ENCODE measurements at regions not wholly inside any gene's neighbourhood (a gene's known extent, or its start where the extent isn't known, plus 50 kb on each side); places are given as distances from the start of the nearest gene placed in this dataset.

GRCh38 chr14:22438742-22439141 lies 150.3 kb downstream of the DAD1 start:
- Mint-ChIP-seq H3K4me3 (no peak overlapping the region), H3K27me3 (no peaks in the 10 kb centered on the region), H3K36me3 (no peaks in the 10 kb centered on the region), H3K4me1 (no peaks in the 10 kb centered on the region), H3K9me3 (ENCODE audit: low read depth) (no peaks in the 10 kb centered on the region), H3K27ac (no peak overlapping the region)
- DNase-seq: no peak
- CTCF ChIA-PET: no interaction called here
- ATAC-seq: no peak

GRCh38 chr14:22434901-22435550 lies 154.0 kb downstream of the DAD1 start:
- H3K36me3 Mint-ChIP-seq: no peaks in the 10 kb centered on the region
- no peak overlapping the region for H3K4me3 Mint-ChIP-seq
- ATAC-seq (no peak), DNase-seq (no peak)
- no peak overlapping the region for H3K27ac Mint-ChIP-seq
- CTCF ChIA-PET: no interaction called here
- H3K9me3 Mint-ChIP-seq (ENCODE audit: low read depth): no peaks in the 10 kb centered on the region
- H3K27me3 Mint-ChIP-seq: no peaks in the 10 kb centered on the region
- no peaks in the 10 kb centered on the region for H3K4me1 Mint-ChIP-seq

GRCh38 chr14:22434030-22434429 lies 155.0 kb downstream of the DAD1 start:
- ATAC-seq (no peak), DNase-seq (no peak)
- CTCF ChIA-PET: no interaction called here
- H3K9me3 Mint-ChIP-seq (ENCODE audit: low read depth): no peaks in the 10 kb centered on the region
- H3K4me3 Mint-ChIP-seq: no peak overlapping the region
- H3K36me3 Mint-ChIP-seq: no peaks in the 10 kb centered on the region
- no peaks in the 10 kb centered on the region for H3K27me3 Mint-ChIP-seq
- H3K27ac Mint-ChIP-seq: no peak overlapping the region
- no peaks in the 10 kb centered on the region for H3K4me1 Mint-ChIP-seq

- no peaks in the 10 kb centered on the region for H3K4me1 Mint-ChIP-seq
- no peaks in the 10 kb centered on the region for H3K9me3 Mint-ChIP-seq (ENCODE audit: low read depth)
- CTCF ChIA-PET: no interaction called here
- no peaks in the 10 kb centered on the region for H3K27me3 Mint-ChIP-seq
- no peaks in the 10 kb centered on the region for H3K36me3 Mint-ChIP-seq
- ATAC-seq (no peak), DNase-seq (no peak)
- H3K27ac Mint-ChIP-seq: no peak overlapping the region
- H3K4me3 Mint-ChIP-seq: no peak overlapping the region
Observed at GRCh38 chr14:22433069-22433468, 156.0 kb downstream of the DAD1 start.

GRCh38 chr14:22432348-22432976 lies 156.6 kb downstream of the DAD1 start:
- no peaks in the 10 kb centered on the region for H3K36me3 Mint-ChIP-seq
- H3K4me3 Mint-ChIP-seq: no peak overlapping the region
- H3K9me3 Mint-ChIP-seq (ENCODE audit: low read depth): no peaks in the 10 kb centered on the region
- H3K27me3 Mint-ChIP-seq: no peaks in the 10 kb centered on the region
- H3K27ac Mint-ChIP-seq: no peak overlapping the region
- CTCF ChIA-PET: no interaction called here
- ATAC-seq: no peak
- H3K4me1 Mint-ChIP-seq: no peaks in the 10 kb centered on the region
- DNase-seq: no peak

GRCh38 chr14:22429546-22430294 lies 159.3 kb downstream of the DAD1 start:
- no peak for DNase-seq
- ATAC-seq: no peak
- H3K4me3 Mint-ChIP-seq: no peak overlapping the region
- H3K27me3 Mint-ChIP-seq: no peaks in the 10 kb centered on the region
- H3K27ac Mint-ChIP-seq: no peak overlapping the region
- CTCF ChIA-PET: no interaction called here
- no peaks in the 10 kb centered on the region for H3K9me3 Mint-ChIP-seq (ENCODE audit: low read depth)
- no peaks in the 10 kb centered on the region for H3K36me3 Mint-ChIP-seq
- H3K4me1 Mint-ChIP-seq: no peaks in the 10 kb centered on the region

GRCh38 chr14:22428700-22429291 lies 160.2 kb downstream of the DAD1 start:
- H3K27me3 Mint-ChIP-seq: no peaks in the 10 kb centered on the region
- H3K36me3 Mint-ChIP-seq: no peaks in the 10 kb centered on the region
- no peak overlapping the region for H3K27ac Mint-ChIP-seq
- H3K4me3 Mint-ChIP-seq: no peak overlapping the region
- ATAC-seq: no peak
- no peaks in the 10 kb centered on the region for H3K4me1 Mint-ChIP-seq
- no peaks in the 10 kb centered on the region for H3K9me3 Mint-ChIP-seq (ENCODE audit: low read depth)
- no peak for DNase-seq
- CTCF ChIA-PET: no interaction called here

- no peaks in the 10 kb centered on the region for H3K27me3 Mint-ChIP-seq
- CTCF ChIA-PET: no interaction called here
- no peaks in the 10 kb centered on the region for H3K9me3 Mint-ChIP-seq (ENCODE audit: low read depth)
- DNase-seq (no peak), ATAC-seq (no peak)
- no peaks in the 10 kb centered on the region for H3K4me1 Mint-ChIP-seq
- H3K4me3 Mint-ChIP-seq: no peak overlapping the region
- H3K27ac Mint-ChIP-seq: no peak overlapping the region
- no peaks in the 10 kb centered on the region for H3K36me3 Mint-ChIP-seq
Observed at GRCh38 chr14:22427771-22428231, 161.2 kb downstream of the DAD1 start.

- H3K4me3 Mint-ChIP-seq: no peak overlapping the region
- DNase-seq (no peak), ATAC-seq (no peak)
- H3K27me3 Mint-ChIP-seq: no peaks in the 10 kb centered on the region
- no peak overlapping the region for H3K27ac Mint-ChIP-seq
- H3K9me3 Mint-ChIP-seq (ENCODE audit: low read depth): no peaks in the 10 kb centered on the region
- no peaks in the 10 kb centered on the region for H3K4me1 Mint-ChIP-seq
- CTCF ChIA-PET: no interaction called here
- H3K36me3 Mint-ChIP-seq: no peaks in the 10 kb centered on the region
Observed at GRCh38 chr14:22426711-22427110, 162.3 kb downstream of the DAD1 start.

GRCh38 chr14:22423958-22424357 lies 165.1 kb downstream of the DAD1 start:
- CTCF ChIA-PET: no interaction called here
- no peaks in the 10 kb centered on the region for H3K9me3 Mint-ChIP-seq (ENCODE audit: low read depth)
- H3K4me1 Mint-ChIP-seq: no peaks in the 10 kb centered on the region
- H3K36me3 Mint-ChIP-seq: no peaks in the 10 kb centered on the region
- no peak overlapping the region for H3K27ac Mint-ChIP-seq
- no peak overlapping the region for H3K4me3 Mint-ChIP-seq
- DNase-seq (no peak), ATAC-seq (no peak)
- H3K27me3 Mint-ChIP-seq: no peaks in the 10 kb centered on the region

- CTCF ChIA-PET: no interaction called here
- H3K27me3 Mint-ChIP-seq: no peaks in the 10 kb centered on the region
- no peaks in the 10 kb centered on the region for H3K36me3 Mint-ChIP-seq
- no peak overlapping the region for H3K4me3 Mint-ChIP-seq
- no peak overlapping the region for H3K27ac Mint-ChIP-seq
- no peaks in the 10 kb centered on the region for H3K9me3 Mint-ChIP-seq (ENCODE audit: low read depth)
- DNase-seq: no peak
- H3K4me1 Mint-ChIP-seq: no peaks in the 10 kb centered on the region
- no peak for ATAC-seq
Observed at GRCh38 chr14:22422238-22422637, 166.8 kb downstream of the DAD1 start.

- no peaks in the 10 kb centered on the region for H3K36me3 Mint-ChIP-seq
- CTCF ChIA-PET: no interaction called here
- H3K27ac Mint-ChIP-seq: no peak overlapping the region
- no peak overlapping the region for H3K4me3 Mint-ChIP-seq
- H3K27me3 Mint-ChIP-seq: no peaks in the 10 kb centered on the region
- no peak for ATAC-seq
- H3K4me1 Mint-ChIP-seq: no peaks in the 10 kb centered on the region
- no peaks in the 10 kb centered on the region for H3K9me3 Mint-ChIP-seq (ENCODE audit: low read depth)
- DNase-seq: no peak
Observed at GRCh38 chr14:22420598-22421186, 168.3 kb downstream of the DAD1 start.

GRCh38 chr14:22419620-22420019 lies 169.4 kb downstream of the DAD1 start:
- Mint-ChIP-seq H3K27me3 (no peaks in the 10 kb centered on the region), H3K4me1 (no peaks in the 10 kb centered on the region), H3K27ac (no peak overlapping the region), H3K36me3 (no peaks in the 10 kb centered on the region), H3K9me3 (ENCODE audit: low read depth) (no peaks in the 10 kb centered on the region), H3K4me3 (no peak overlapping the region)
- ATAC-seq (no peak), DNase-seq (no peak)
- CTCF ChIA-PET: no interaction called here

GRCh38 chr14:22418631-22419030 lies 170.4 kb downstream of the DAD1 start:
- no peak overlapping the region for H3K27ac Mint-ChIP-seq
- no peaks in the 10 kb centered on the region for H3K9me3 Mint-ChIP-seq (ENCODE audit: low read depth)

More at GRCh38 chr14:22418631-22419030, 170.4 kb downstream of the DAD1 start:
- CTCF ChIA-PET: no interaction called here
- H3K36me3 Mint-ChIP-seq: no peaks in the 10 kb centered on the region
- no peaks in the 10 kb centered on the region for H3K4me1 Mint-ChIP-seq
- no peak for ATAC-seq
- H3K4me3 Mint-ChIP-seq: no peak overlapping the region
- DNase-seq: no peak
- H3K27me3 Mint-ChIP-seq: no peaks in the 10 kb centered on the region

Measured in activated CD8-positive, alpha-beta memory T cell treated with anti-CD3 and anti-CD28 coated beads, Interleukin-2, amount 10 ng/mL, durations not matched to agents 7 days and 5 days (primary cell).